GM10248 (cell line): ENCODE measurements at regions not wholly inside any gene's neighbourhood (a gene's known extent, or its start where the extent isn't known, plus 50 kb on each side); places are given as distances from the start of the nearest gene placed in this dataset.

ENCODE experiments used
- CTCF ChIA-PET: fragments of 300-600 bp; sonication (Branson Sonifier 250); formaldehyde crosslinking; extraction: SDS; loops from one replicate; lab custom pipeline; 2021; ENCODE audit warnings: antibody characterized with exemption; lab: Yijun Ruan, JAX
- POLR2A ChIA-PET: fragments of 350-650 bp; sonication (Branson Sonifier 250); formaldehyde crosslinking; extraction: SDS; loops from one replicate; lab custom pipeline; 2020; ENCODE audit warnings: antibody characterized with exemption; lab: Yijun Ruan, JAX
- DNase-seq: peaks from one replicate; pipeline ENCODE4 v3.0.0; 2012; ENCODE audit errors: extremely low spot score
- CTCF ChIP-seq: IDR thresholded peaks from 2 replicates; pipeline ENCODE4 v1.5.1; 2012; ENCODE audit warnings: mild to moderate bottlenecking, low read depth; ENCODE audit errors: extremely low read depth, missing control alignments, control extremely low read depth

- no peak for DNase-seq
- CTCF ChIA-PET, result no interaction called here
- POLR2A ChIA-PET, result no interaction called here
- TF ChIP-seq CTCF, result no peak
Observed at GRCh38 chr7:98679741-98680140, 62.7 kb downstream of the NPTX2 start.

GRCh38 chr7:98681511-98681910 is 64.4 kb downstream of the NPTX2 start:
- POLR2A ChIA-PET, result no interaction called here
- no peak for DNase-seq
- TF ChIP-seq CTCF, result no peak
- CTCF ChIA-PET, result no interaction called here

- CTCF ChIA-PET, result no interaction called here
- POLR2A ChIA-PET, result no interaction called here
- DNase-seq, result no peak
- no peak for TF ChIP-seq CTCF
Observed at GRCh38 chr7:98681951-98682350, 64.9 kb downstream of the NPTX2 start.

GRCh38 chr7:98683514-98683913 is 66.4 kb downstream of the NPTX2 start:
- DNase-seq, result no peak
- ChIA-PET CTCF (interaction anchor here (0.9 to 1.2 kb wide), 2 partner anchors 8 to 10 kb away, joined by 3 read pairs; no protein-coding TSS in a partner anchor), POLR2A (no interaction called here)
- no peak for TF ChIP-seq CTCF

DNA sequence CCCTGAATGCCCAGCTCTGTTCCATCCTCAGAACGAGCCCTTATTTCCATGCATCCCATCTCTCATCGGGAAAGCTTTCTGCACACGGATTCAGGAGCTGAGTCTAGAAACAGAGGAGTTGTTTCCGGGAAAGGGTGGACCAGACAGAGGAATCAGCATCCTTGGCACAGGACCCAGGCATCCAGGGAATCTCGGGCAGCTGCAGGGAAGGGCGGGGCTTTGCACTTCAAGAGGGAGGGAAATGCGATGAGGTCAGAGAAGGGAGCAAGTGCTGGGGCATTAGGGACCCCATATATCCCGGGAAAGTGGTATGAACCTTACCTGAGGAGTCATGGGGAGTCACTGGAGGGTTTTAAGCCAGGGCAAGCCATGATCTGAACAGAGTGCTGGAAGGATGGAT is 68.5 kb downstream of the NPTX2 start:
- DNase-seq, result no peak
- POLR2A ChIA-PET, result no interaction called here

DNA sequence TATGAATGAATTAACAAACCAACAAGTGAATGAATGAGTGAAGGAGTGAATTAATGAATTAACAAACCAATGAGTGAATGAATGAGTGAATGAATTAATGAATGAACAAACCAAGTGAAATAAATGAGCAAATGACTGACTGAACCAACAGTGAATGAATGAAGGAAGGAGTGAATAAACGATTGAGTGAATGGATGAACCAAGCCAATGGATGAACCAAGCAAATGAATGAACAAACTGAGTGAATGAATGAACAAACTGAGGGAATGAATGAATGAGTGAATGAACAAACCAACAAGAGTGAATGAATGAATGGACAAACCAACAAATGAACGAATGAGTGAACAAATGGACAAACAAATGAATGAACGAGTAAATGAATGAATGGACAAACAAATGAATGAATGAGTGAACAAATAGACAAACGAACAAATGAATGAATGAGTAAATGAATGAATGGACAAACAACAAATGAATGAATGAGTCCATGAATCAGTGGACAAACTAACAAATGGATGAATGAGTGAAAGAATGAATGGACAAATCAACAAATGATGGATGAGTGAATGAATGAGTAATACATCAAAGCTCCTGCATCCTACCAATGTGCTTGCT is 69.5 kb downstream of the NPTX2 start:
- TF ChIP-seq CTCF, result no peak
- DNase-seq, result no peak
- CTCF ChIA-PET, result no interaction called here
- POLR2A ChIA-PET, result no interaction called here

More for the DNA sequence above, 68.5 kb downstream of the NPTX2 start:
- no peak for TF ChIP-seq CTCF
- CTCF ChIA-PET, result no interaction called here

DNA sequence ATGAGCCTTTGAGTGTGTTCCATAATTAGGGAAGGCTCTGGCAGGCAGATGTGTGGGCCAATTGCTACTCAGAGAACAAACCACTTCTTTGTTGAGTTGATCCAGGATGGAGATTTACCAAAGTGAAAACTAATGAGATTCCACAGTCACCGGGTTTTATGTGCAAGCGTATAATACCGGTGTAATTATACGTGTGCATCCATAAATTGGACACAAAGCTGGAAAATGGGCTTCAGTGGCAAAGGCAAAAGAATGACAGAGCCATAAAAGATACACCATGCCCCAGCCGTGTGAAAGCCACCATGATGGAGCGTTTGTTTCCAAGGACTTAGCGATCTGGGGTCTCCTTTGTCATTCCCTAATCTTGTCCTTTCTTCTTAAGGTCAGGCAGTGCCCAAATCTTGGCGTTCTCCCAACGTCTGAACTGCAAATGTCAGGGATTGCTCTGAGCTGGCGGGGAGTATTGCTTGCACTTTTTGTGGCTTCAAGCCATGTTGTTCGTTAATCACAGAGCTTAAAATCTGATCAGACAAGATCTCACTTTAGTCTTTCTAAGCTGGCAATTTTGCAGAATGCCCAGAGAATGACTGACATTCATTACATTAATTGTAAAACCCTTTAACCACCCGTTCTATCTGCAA is 70.1 kb downstream of the NPTX2 start:
- POLR2A ChIA-PET, result no interaction called here
- TF ChIP-seq CTCF, result no peak
- no peak for DNase-seq
- CTCF ChIA-PET, result no interaction called here
